ENCODE measurements at regions not wholly inside any gene's neighbourhood (a gene's known extent, or its start where the extent isn't known, plus 50 kb on each side); places are given as distances from the start of the nearest gene placed in this dataset.

DNA sequence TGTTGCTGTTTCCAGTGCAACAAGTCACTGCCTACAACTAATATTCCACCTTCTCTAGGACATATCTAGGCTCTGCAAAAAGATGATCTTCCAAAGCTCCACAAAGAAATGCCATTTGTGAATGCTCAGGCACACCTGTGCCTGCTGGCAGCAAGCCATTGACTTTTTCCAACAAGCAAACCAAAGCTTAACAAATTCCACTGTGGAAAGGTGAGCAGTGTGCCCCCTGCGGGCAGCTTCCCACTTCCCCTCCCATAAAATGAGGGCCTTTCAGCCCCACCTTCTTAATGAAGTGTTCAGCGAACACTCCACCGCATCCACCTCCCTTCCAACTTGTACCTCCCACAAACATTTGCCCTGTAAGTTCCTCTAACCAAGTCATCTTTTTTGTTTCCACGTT lies 157.5 kb upstream of the SLC24A5 start:
- TF ChIP-seq EZH2phosphoT487 (IDR thresholded peaks at IDR 0.05; ENCODE audit: low read length), result no peak
- TF ChIP-seq EZH2 (optimal IDR thresholded peaks at IDR 0.05; ENCODE audit: low read depth, low read length), result no peak
- TF ChIP-seq, protein P1, sequence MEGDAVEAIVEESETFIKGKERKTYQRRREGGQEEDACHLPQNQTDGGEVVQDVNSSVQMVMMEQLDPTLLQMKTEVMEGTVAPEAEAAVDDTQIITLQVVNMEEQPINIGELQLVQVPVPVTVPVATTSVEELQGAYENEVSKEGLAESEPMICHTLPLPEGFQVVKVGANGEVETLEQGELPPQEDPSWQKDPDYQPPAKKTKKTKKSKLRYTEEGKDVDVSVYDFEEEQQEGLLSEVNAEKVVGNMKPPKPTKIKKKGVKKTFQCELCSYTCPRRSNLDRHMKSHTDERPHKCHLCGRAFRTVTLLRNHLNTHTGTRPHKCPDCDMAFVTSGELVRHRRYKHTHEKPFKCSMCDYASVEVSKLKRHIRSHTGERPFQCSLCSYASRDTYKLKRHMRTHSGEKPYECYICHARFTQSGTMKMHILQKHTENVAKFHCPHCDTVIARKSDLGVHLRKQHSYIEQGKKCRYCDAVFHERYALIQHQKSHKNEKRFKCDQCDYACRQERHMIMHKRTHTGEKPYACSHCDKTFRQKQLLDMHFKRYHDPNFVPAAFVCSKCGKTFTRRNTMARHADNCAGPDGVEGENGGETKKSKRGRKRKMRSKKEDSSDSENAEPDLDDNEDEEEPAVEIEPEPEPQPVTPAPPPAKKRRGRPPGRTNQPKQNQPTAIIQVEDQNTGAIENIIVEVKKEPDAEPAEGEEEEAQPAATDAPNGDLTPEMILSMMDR (IDR thresholded peaks at IDR 0.05; ENCODE audit: low read length), result no peak
